ENCODE measurements at regions not wholly inside any gene's neighbourhood (a gene's known extent, or its start where the extent isn't known, plus 50 kb on each side); places are given as distances from the start of the nearest gene placed in this dataset.

GRCh38 chr12:30002677-30003076 lies 218.9 kb upstream of the TMTC1 start:
- H3K9me3 Mint-ChIP-seq: peaks cover 6% of the 10 kb centered on the region
- DNase-seq: no peak

GRCh38 chr12:30000401-30000800 lies 216.7 kb upstream of the TMTC1 start:
- H3K4me3 Mint-ChIP-seq: no peak overlapping the region
- H3K36me3 Mint-ChIP-seq (ENCODE audit: low read depth): no peaks in the 10 kb centered on the region
- no peaks in the 10 kb centered on the region for H3K27me3 Mint-ChIP-seq
- H3K9me3 Mint-ChIP-seq: peaks cover 6% of the 10 kb centered on the region
- no peak for ATAC-seq
- DNase-seq: no peak
- H3K4me1 Mint-ChIP-seq: no peaks in the 10 kb centered on the region
- no peak overlapping the region for H3K27ac Mint-ChIP-seq

More at GRCh38 chr12:30002677-30003076, 218.9 kb upstream of the TMTC1 start:
- no peak overlapping the region for H3K27ac Mint-ChIP-seq
- H3K4me3 Mint-ChIP-seq: no peak overlapping the region
- no peaks in the 10 kb centered on the region for H3K27me3 Mint-ChIP-seq
- no peak for ATAC-seq
- H3K36me3 Mint-ChIP-seq (ENCODE audit: low read depth): no peaks in the 10 kb centered on the region
- no peaks in the 10 kb centered on the region for H3K4me1 Mint-ChIP-seq

- Mint-ChIP-seq H3K27ac (no peak overlapping the region), H3K4me1 (no peaks in the 10 kb centered on the region), H3K27me3 (no peaks in the 10 kb centered on the region), H3K9me3 (peaks cover 5% of the 10 kb centered on the region), H3K36me3 (ENCODE audit: low read depth) (no peaks in the 10 kb centered on the region), H3K4me3 (no peak overlapping the region)
- no peak for DNase-seq
- no peak for ATAC-seq
Observed at GRCh38 chr12:29996993-29997392, 213.3 kb upstream of the TMTC1 start.

- no peaks in the 10 kb centered on the region for H3K36me3 Mint-ChIP-seq (ENCODE audit: low read depth)
- H3K4me1 Mint-ChIP-seq: no peaks in the 10 kb centered on the region
- no peaks in the 10 kb centered on the region for H3K27me3 Mint-ChIP-seq
- H3K27ac Mint-ChIP-seq: no peak overlapping the region
- no peak for ATAC-seq
- H3K4me3 Mint-ChIP-seq: no peak overlapping the region
- peaks cover 12% of the 10 kb centered on the region for H3K9me3 Mint-ChIP-seq
- DNase-seq: no peak
Observed at GRCh38 chr12:29992366-29992765, 208.6 kb upstream of the TMTC1 start.

GRCh38 chr12:29991924-29992323 lies 208.2 kb upstream of the TMTC1 start:
- H3K27me3 Mint-ChIP-seq: no peaks in the 10 kb centered on the region
- no peaks in the 10 kb centered on the region for H3K4me1 Mint-ChIP-seq
- no peaks in the 10 kb centered on the region for H3K36me3 Mint-ChIP-seq (ENCODE audit: low read depth)
- no peak overlapping the region for H3K4me3 Mint-ChIP-seq
- no peak overlapping the region for H3K27ac Mint-ChIP-seq
- DNase-seq (no peak), ATAC-seq (no peak)
- H3K9me3 Mint-ChIP-seq: peaks cover 12% of the 10 kb centered on the region

- peaks cover 12% of the 10 kb centered on the region for H3K9me3 Mint-ChIP-seq
- ATAC-seq: no peak
- H3K27me3 Mint-ChIP-seq: no peaks in the 10 kb centered on the region
- H3K36me3 Mint-ChIP-seq (ENCODE audit: low read depth): no peaks in the 10 kb centered on the region
- H3K4me1 Mint-ChIP-seq: no peaks in the 10 kb centered on the region
- no peak for DNase-seq
- no peak overlapping the region for H3K4me3 Mint-ChIP-seq
- no peak overlapping the region for H3K27ac Mint-ChIP-seq
Observed at GRCh38 chr12:29990971-29991370, 207.2 kb upstream of the TMTC1 start.

GRCh38 chr12:29983851-29984250 lies 200.1 kb upstream of the TMTC1 start:
- DNase-seq (no peak), ATAC-seq (no peak)
- Mint-ChIP-seq H3K27ac (no peak overlapping the region), H3K4me1 (no peaks in the 10 kb centered on the region), H3K27me3 (no peaks in the 10 kb centered on the region), H3K4me3 (no peak overlapping the region), H3K9me3 (peaks cover 17% of the 10 kb centered on the region), H3K36me3 (ENCODE audit: low read depth) (no peaks in the 10 kb centered on the region)

- no peak overlapping the region for H3K4me3 Mint-ChIP-seq
- H3K36me3 Mint-ChIP-seq (ENCODE audit: low read depth): no peaks in the 10 kb centered on the region
- DNase-seq (no peak), ATAC-seq (no peak)
- H3K4me1 Mint-ChIP-seq: no peaks in the 10 kb centered on the region
- H3K9me3 Mint-ChIP-seq: peaks cover 13% of the 10 kb centered on the region
- H3K27ac Mint-ChIP-seq: no peak overlapping the region
- H3K27me3 Mint-ChIP-seq: no peaks in the 10 kb centered on the region
Observed at GRCh38 chr12:29980304-29980703, 196.6 kb upstream of the TMTC1 start.

GRCh38 chr12:29971446-29971845 lies 187.7 kb upstream of the TMTC1 start:
- Mint-ChIP-seq H3K4me3 (no peak overlapping the region), H3K27me3 (no peaks in the 10 kb centered on the region), H3K27ac (no peak overlapping the region), H3K9me3 (no peaks in the 10 kb centered on the region), H3K4me1 (no peaks in the 10 kb centered on the region), H3K36me3 (ENCODE audit: low read depth) (no peaks in the 10 kb centered on the region)
- no peak for ATAC-seq
- DNase-seq: no peak

- ATAC-seq (no peak), DNase-seq (no peak)
- H3K27ac Mint-ChIP-seq: no peak overlapping the region
- H3K27me3 Mint-ChIP-seq: no peaks in the 10 kb centered on the region
- no peaks in the 10 kb centered on the region for H3K4me1 Mint-ChIP-seq
- no peaks in the 10 kb centered on the region for H3K36me3 Mint-ChIP-seq (ENCODE audit: low read depth)
- no peaks in the 10 kb centered on the region for H3K9me3 Mint-ChIP-seq
- H3K4me3 Mint-ChIP-seq: no peak overlapping the region
Observed at GRCh38 chr12:29970501-29970900, 186.8 kb upstream of the TMTC1 start.

- no peaks in the 10 kb centered on the region for H3K36me3 Mint-ChIP-seq (ENCODE audit: low read depth)
- no peaks in the 10 kb centered on the region for H3K4me1 Mint-ChIP-seq
- H3K4me3 Mint-ChIP-seq: no peak overlapping the region
- no peak overlapping the region for H3K27ac Mint-ChIP-seq
- DNase-seq (no peak), ATAC-seq (no peak)
- H3K27me3 Mint-ChIP-seq: no peaks in the 10 kb centered on the region
- H3K9me3 Mint-ChIP-seq: peaks cover 4% of the 10 kb centered on the region
Observed at GRCh38 chr12:29962276-29963035, 178.7 kb upstream of the TMTC1 start.

- Mint-ChIP-seq H3K4me3 (no peak overlapping the region), H3K9me3 (peaks cover 4% of the 10 kb centered on the region), H3K4me1 (no peaks in the 10 kb centered on the region), H3K36me3 (ENCODE audit: low read depth) (no peaks in the 10 kb centered on the region), H3K27me3 (no peaks in the 10 kb centered on the region), H3K27ac (no peak overlapping the region)
- no peak for DNase-seq
- ATAC-seq: no peak
Observed at GRCh38 chr12:29961231-29961630, 177.5 kb upstream of the TMTC1 start.

GRCh38 chr12:29960122-29960521 lies 176.4 kb upstream of the TMTC1 start:
- ATAC-seq: no peak
- no peaks in the 10 kb centered on the region for H3K36me3 Mint-ChIP-seq (ENCODE audit: low read depth)
- H3K27ac Mint-ChIP-seq: no peak overlapping the region
- H3K4me1 Mint-ChIP-seq: no peaks in the 10 kb centered on the region
- H3K4me3 Mint-ChIP-seq: no peak overlapping the region
- peaks cover 4% of the 10 kb centered on the region for H3K9me3 Mint-ChIP-seq
- no peak for DNase-seq
- no peaks in the 10 kb centered on the region for H3K27me3 Mint-ChIP-seq

GRCh38 chr12:29957835-29958234 lies 174.1 kb upstream of the TMTC1 start:
- no peak for DNase-seq
- no peaks in the 10 kb centered on the region for H3K9me3 Mint-ChIP-seq
- H3K36me3 Mint-ChIP-seq (ENCODE audit: low read depth): no peaks in the 10 kb centered on the region
- H3K27ac Mint-ChIP-seq: no peak overlapping the region
- H3K4me3 Mint-ChIP-seq: no peak overlapping the region
- no peak for ATAC-seq
- H3K4me1 Mint-ChIP-seq: no peaks in the 10 kb centered on the region
- H3K27me3 Mint-ChIP-seq: no peaks in the 10 kb centered on the region

GRCh38 chr12:29945904-29946303 lies 162.2 kb upstream of the TMTC1 start:
- Mint-ChIP-seq H3K4me3 (no peak overlapping the region), H3K9me3 (no peaks in the 10 kb centered on the region), H3K27ac (no peak overlapping the region), H3K36me3 (ENCODE audit: low read depth) (no peaks in the 10 kb centered on the region), H3K4me1 (no peaks in the 10 kb centered on the region), H3K27me3 (no peaks in the 10 kb centered on the region)
- DNase-seq (no peak), ATAC-seq (no peak)

Measured in activated naive CD8-positive, alpha-beta T cell treated with anti-CD3 and anti-CD28 coated beads, Interleukin-2, amount 50 U/mL, for 24 hours (primary cell).